GM21786 (cell line): ENCODE measurements at regions not wholly inside any gene's neighbourhood (a gene's known extent, or its start where the extent isn't known, plus 50 kb on each side); places are given as distances from the start of the nearest gene placed in this dataset.
A peak's percentile ranks its signal among the peaks of the same experiment; 100 is the strongest.

Experiments
- ATAC-seq: cut with Tn5 transposase; IDR thresholded peaks from one replicate; pipeline ENCODE4 v1.9.1; 2021; ENCODE audit not compliant: unreplicated experiment

DNA sequence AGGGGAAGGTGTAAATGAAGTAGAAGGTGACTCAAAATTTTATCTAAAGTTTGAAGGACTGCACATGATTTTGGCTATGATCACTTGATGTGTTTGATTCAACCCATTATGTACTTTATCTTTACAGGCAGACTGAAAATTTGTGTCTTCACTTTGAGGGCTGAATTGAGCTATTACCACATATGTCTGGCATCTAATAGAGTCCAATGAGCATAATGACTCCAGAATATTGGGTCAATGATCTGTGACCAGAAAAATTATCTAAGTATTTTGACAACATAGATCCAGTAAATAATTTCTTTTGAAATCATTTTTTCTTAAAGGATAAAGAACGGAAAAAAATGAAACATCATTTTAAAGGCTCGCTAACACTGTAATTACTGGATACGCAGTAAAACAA lies 2810.0 kb downstream of the PCDH9 start:
- no peak for ATAC-seq

- ATAC-seq: no peak
Measured at GRCh38 chr13:64417581-64417980, 2812.6 kb downstream of the PCDH9 start.

GRCh38 chr13:64414381-64414780 lies 2815.8 kb downstream of the PCDH9 start:
- no peak for ATAC-seq

DNA sequence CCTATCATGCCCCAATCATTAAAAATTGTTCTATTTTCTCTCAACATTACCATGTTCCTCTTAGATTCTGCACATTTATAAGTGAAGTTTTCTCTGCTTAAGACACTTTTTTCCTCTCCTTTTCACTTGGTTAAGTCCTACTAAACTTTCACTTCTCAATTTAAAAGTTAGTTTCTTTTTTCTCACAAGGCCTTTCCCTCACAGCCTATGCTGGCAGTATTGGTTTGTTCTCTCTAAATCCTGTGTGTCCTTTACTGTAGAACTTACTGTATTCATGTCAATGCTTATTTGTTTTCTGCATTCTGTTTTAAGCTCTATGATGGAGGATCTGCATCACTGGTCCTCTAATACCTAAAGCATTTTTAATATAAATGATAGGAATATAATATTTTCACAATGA lies 2816.6 kb downstream of the PCDH9 start:
- ATAC-seq: peak; percentile 50

DNA sequence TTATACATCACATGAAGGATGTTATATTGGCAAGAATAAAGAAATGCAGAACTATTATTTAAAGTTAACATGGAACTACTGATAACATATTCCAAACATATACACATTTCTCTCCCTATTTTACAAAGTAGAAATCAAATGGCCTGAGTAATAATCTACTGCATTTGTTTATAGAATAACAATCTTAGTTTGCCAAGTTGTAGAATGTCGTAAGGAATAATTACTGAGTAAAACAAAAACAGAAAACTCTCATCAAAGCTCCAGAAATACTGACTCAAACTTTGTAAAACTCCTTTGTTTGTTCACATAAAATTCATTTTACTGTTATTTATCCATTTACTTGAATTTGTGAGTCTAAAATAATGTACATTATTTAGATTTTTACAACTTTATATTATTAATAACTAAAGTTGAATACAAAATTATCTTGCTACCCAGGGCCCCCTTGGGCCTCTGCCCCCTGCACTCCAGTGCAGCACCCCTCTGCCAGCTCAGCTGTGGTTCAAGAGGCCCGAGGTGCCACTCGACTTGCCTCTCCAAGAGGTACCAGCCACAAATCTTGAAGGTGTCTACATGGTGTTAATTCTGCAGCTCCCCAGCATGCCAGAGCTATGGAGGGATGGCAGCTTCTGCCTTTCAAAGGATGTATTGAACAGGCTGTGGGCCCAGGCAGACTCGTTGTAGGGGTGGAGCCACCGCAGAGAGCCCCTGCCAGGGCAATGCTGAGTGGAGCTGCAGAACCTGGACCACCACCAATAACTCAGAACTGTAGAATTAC lies 2819.7 kb downstream of the PCDH9 start:
- ATAC-seq: no peak

- no peak for ATAC-seq
Measured at GRCh38 chr13:64397701-64398100, 2832.4 kb downstream of the PCDH9 start.

- no peak for ATAC-seq
Measured at GRCh38 chr13:64377606-64378005, 2852.5 kb downstream of the PCDH9 start.

- no peak for ATAC-seq
Measured at GRCh38 chr13:64371461-64371860, 2858.7 kb downstream of the PCDH9 start.

DNA sequence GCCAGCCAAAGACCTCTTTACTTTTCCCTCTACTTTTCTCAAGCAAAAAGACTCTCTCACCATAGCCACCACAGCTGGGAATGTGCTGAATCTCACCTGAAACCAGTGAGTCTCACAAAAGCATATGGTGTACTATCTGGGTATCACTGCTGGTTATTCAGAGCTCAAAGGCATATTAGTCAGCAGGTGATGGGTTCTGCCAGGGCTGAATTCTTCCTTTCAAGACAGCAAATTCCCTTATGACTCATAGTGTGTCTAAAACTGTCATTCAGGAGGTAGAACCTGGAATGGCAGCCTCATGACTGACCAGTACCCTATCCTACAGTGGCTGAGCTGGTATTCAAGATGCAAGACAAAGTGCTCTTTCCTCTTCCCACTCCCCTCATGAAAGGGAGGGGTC lies 2859.1 kb downstream of the PCDH9 start:
- ATAC-seq: no peak

GRCh38 chr13:64369121-64369520 lies 2861.0 kb downstream of the PCDH9 start:
- ATAC-seq: no peak

DNA sequence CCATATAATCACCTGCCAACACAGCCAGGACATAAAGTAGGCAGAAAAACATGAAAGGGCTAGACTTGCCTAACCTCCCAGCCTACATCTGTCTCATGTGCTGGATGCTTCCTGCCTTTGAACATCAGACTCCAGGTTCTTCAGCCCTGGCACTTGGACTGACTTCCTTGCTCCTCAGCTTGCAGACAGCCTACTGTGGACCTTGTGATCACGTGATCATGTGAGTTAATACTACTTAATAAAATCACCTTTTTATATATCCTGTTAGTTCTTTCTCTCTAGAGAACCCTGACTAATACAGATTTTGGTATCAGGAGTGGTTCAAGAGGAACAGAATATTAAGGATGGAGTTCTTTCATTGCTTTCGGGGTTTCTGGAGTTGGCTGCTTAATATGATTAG lies 2867.6 kb downstream of the PCDH9 start:
- ATAC-seq: no peak

GRCh38 chr13:64347664-64348063 lies 2882.5 kb downstream of the PCDH9 start:
- ATAC-seq: no peak

DNA sequence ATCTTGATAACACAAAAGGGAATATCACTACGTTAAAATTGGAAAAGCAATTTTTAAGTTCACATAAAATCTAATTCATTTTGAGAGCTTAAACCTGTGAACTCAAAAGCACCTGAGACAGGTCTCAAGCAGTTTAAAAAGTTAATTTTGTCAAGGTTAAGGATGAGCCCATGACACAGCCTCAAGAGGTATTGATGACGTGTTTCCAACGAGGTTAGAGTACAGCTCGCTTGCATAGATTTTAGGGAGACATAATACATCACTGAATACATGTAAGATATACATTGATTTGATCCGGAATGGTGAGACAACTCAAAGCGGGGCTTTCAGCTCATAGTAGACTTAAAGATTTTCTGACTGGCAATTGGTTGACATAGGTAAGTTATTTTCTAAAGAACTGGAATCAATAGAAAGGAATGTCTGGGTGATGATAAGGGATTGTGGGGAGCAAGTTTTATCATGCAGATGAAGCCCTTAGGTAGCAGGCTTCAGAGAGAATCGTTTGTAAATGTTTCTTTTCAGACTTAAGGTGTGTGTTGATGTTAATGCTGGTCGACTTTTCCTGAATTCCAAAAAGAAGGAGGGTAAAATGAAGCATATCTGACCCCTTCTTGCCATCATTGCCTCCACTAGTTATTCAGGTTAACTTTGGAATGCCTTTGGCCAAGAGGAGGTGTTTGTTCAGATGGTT lies 2890.6 kb downstream of the PCDH9 start:
- ATAC-seq: no peak

- ATAC-seq: no peak
Measured at GRCh38 chr13:64338671-64339070, 2891.5 kb downstream of the PCDH9 start.

- no peak for ATAC-seq
Measured at GRCh38 chr13:64333888-64334287, 2896.2 kb downstream of the PCDH9 start.

GRCh38 chr13:64332048-64332447 lies 2898.1 kb downstream of the PCDH9 start:
- no peak for ATAC-seq

GRCh38 chr13:64327505-64328194 lies 2902.5 kb downstream of the PCDH9 start:
- no peak for ATAC-seq

DNA sequence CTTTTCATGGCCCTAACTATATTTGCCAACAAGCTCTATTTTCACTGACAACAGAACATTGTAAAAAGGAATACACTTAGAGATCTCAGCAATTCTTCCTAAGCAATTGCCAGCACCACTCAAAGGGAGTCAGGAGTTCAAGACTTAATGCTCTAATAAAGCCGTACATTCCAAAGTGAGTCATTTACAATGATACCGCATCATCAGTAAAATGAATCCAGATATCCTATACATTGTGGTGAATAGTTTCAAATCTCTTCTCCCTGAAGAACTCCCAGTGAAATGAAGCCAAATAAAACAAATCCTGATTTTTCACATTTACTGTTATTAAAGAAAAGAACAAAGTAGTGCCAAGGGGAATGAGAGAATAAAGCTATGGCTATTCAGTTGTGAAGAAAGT lies 2898.7 kb upstream of the PCDH20 start:
- no peak for ATAC-seq

GRCh38 chr13:64311948-64312347 lies 2896.3 kb upstream of the PCDH20 start:
- ATAC-seq: no peak

DNA sequence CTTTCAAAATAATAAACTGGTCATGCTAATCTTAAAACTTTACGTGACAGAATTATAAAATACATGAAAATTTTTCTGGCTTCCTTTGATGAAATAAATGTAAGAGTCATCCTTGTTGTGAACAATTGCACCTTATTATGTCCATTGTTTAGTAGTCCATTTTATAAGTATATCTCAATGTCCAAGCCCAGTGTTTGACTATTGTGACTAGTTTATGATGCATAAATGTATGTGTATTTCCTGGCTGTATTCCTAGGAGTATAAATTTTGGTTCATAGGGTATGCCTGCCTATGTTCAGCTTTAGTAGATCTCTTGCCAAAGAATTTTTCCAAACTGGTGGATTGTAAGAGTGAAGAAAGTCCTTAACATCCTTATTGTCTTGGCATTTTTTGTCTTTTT lies 2895.5 kb upstream of the PCDH20 start:
- no peak for ATAC-seq

- no peak for ATAC-seq
Measured at GRCh38 chr13:64305246-64305645, 2889.6 kb upstream of the PCDH20 start.

- no peak for ATAC-seq
Measured at GRCh38 chr13:64300239-64300638, 2884.6 kb upstream of the PCDH20 start.
